Neural cell (in vitro differentiated cells): ENCODE measurements at regions not wholly inside any gene's neighbourhood (a gene's known extent, or its start where the extent isn't known, plus 50 kb on each side); places are given as distances from the start of the nearest gene placed in this dataset.

Source experiments
- H2AFZ ChIP-seq: fragments of 200-600, 300-800 bp; sonication (generic), shearing (Covaris generic); 2 replicates; pipeline ENCODE4 v1.6.0; 2014; ENCODE audit warnings: low read depth, mild to moderate bottlenecking, antibody characterized with exemption, low read length, moderate library complexity
- H3F3A ChIP-seq: fragments of 200-600 bp; shearing (Covaris generic); 2 replicates; pipeline ENCODE4 v1.6.1; 2016; ENCODE audit warnings: mild to moderate bottlenecking, moderate library complexity, mixed read lengths, antibody characterized with exemption, low read length; ENCODE audit not compliant: insufficient read depth, poor library complexity, severe bottlenecking
- H3K27ac ChIP-seq: fragments of 200-600, 300-800 bp; sonication (generic), shearing (Covaris generic); 2 replicates; pipeline ENCODE4 v1.5.1; 2014; ENCODE audit warnings: mild to moderate bottlenecking, low read length, moderate library complexity
- H3K27me3 ChIP-seq: fragments of 300-800, 200-600 bp; sonication (generic), shearing (Covaris generic); 2 replicates; pipeline ENCODE4 v1.6.0; 2014; ENCODE audit warnings: mild to moderate bottlenecking, low read depth, low read length, moderate library complexity; ENCODE audit not compliant: insufficient read depth
- H3K36me3 ChIP-seq: fragments of 300-800, 200-600 bp; sonication (generic), shearing (Covaris generic); 2 replicates; pipeline ENCODE4 v1.5.1; 2014; ENCODE audit warnings: mild to moderate bottlenecking, antibody characterized with exemption, low read length, moderate library complexity; ENCODE audit not compliant: insufficient read depth
- H3K4me2 ChIP-seq: fragments of 300-800, 200-600 bp; sonication (generic), shearing (Covaris generic); 2 replicates; pipeline ENCODE4 v1.6.0; 2014; ENCODE audit warnings: mild to moderate bottlenecking, low read length
- H3K4me3 ChIP-seq: fragments of 300-800, 200-600 bp; sonication (generic), shearing (Covaris generic); 2 replicates; pipeline ENCODE4 v1.5.1; 2014; ENCODE audit warnings: mild to moderate bottlenecking, low read length, moderate library complexity
- H3K79me2 ChIP-seq: fragments of 200-600 bp; shearing (Covaris generic); replicated peaks from 2 replicates; pipeline ENCODE4 v1.6.0; 2014; ENCODE audit warnings: mild to moderate bottlenecking, low read length, moderate library complexity; ENCODE audit not compliant: insufficient read depth
- H3K9ac ChIP-seq: fragments of 300-800, 200-600 bp; sonication (generic), shearing (Covaris generic); 2 replicates; pipeline ENCODE4 v1.6.1; 2016; ENCODE audit warnings: mild to moderate bottlenecking, low read length, mixed read lengths
- H3K9me2 ChIP-seq: fragments of 200-600 bp; shearing (Covaris generic); 2 replicates; pipeline ENCODE4 v1.6.1; 2016; ENCODE audit warnings: mild to moderate bottlenecking, low read length, mixed read lengths; ENCODE audit not compliant: insufficient read depth
- H3K9me3 ChIP-seq: fragments of 200-600, 300-800 bp; sonication (generic), shearing (Covaris generic); 2 replicates; pipeline ENCODE4 v1.6.1; 2016; ENCODE audit warnings: mild to moderate bottlenecking, mixed run types, low read length, moderate library complexity, mixed read lengths
- H4K20me1 ChIP-seq: fragments of 200-600 bp; shearing (Covaris generic); 2 replicates; pipeline ENCODE4 v1.6.1; 2016; ENCODE audit warnings: mild to moderate bottlenecking, mixed run types; ENCODE audit not compliant: insufficient read depth
- CTCF ChIP-seq: fragments of 450-650 bp; IDR thresholded peaks from 2 replicates; pipeline ENCODE4 v1.5.1; 2014; ENCODE audit warnings: antibody characterized with exemption, mild to moderate bottlenecking, moderate library complexity; ENCODE audit not compliant: poor library complexity, severe bottlenecking
- EP300 ChIP-seq: fragments of 450-650 bp; conservative IDR thresholded peaks from 2 replicates; pipeline ENCODE4 v1.6.1; 2014; ENCODE audit warnings: antibody characterized with exemption, mild to moderate bottlenecking, moderate library complexity; ENCODE audit not compliant: poor library complexity, severe bottlenecking
- EZH2 ChIP-seq: fragments of 200-600, 300-800 bp; shearing (Covaris generic), sonication (generic); IDR thresholded peaks from 2 replicates; pipeline ENCODE4 v1.6.1; 2014; ENCODE audit warnings: antibody characterized with exemption, low read length, borderline replicate concordance, mild to moderate bottlenecking; ENCODE audit not compliant: insufficient read depth, poor library complexity, severe bottlenecking
- MXI1 ChIP-seq: fragments of 450-650 bp; conservative IDR thresholded peaks from 2 replicates; pipeline ENCODE4 v1.6.1; 2014; ENCODE audit warnings: antibody characterized with exemption, mild to moderate bottlenecking; ENCODE audit not compliant: poor library complexity, severe bottlenecking
- POLR2AphosphoS5 ChIP-seq: IDR thresholded peaks from 2 replicates; pipeline ENCODE4 v1.6.1; 2012
- RAD21 ChIP-seq: fragments of 450-650 bp; conservative IDR thresholded peaks from 2 replicates; pipeline ENCODE4 v1.6.1; 2014; ENCODE audit warnings: antibody characterized with exemption, mild to moderate bottlenecking, moderate library complexity
- REST ChIP-seq: IDR thresholded peaks from 2 replicates; pipeline ENCODE4 v1.6.1; 2012; ENCODE audit warnings: borderline replicate concordance
- SMC3 ChIP-seq: fragments of 450-650 bp; conservative IDR thresholded peaks from 2 replicates; pipeline ENCODE4 v1.6.1; 2014; ENCODE audit warnings: antibody characterized with exemption, mild to moderate bottlenecking, moderate library complexity; ENCODE audit not compliant: poor library complexity
- TAF1 ChIP-seq: IDR thresholded peaks from 2 replicates; pipeline ENCODE4 v1.6.1; 2012; ENCODE audit warnings: low read depth

GRCh38 chr12:92513231-92513730 lies 189.5 kb upstream of the PLEKHG7 start:
- H3K4me3 ChIP-seq: no peak overlapping the region
- no peak overlapping the region for H3K27ac ChIP-seq
- H3F3A ChIP-seq: no peaks in the 10 kb centered on the region
- TF ChIP-seq EZH2 (no peak), TAF1 (no peak), SMC3 (no peak), EP300 (no peak)
- H3K9me3 ChIP-seq: no peaks in the 10 kb centered on the region
- H2AFZ ChIP-seq: no peak overlapping the region
- no peaks in the 10 kb centered on the region for H3K27me3 ChIP-seq
- H3K79me2 ChIP-seq: no peaks in the 10 kb centered on the region
- no peaks in the 10 kb centered on the region for H3K36me3 ChIP-seq
- no peaks in the 10 kb centered on the region for H4K20me1 ChIP-seq
- no peak overlapping the region for H3K9ac ChIP-seq
- H3K9me2 ChIP-seq: no peaks in the 10 kb centered on the region
- no peak overlapping the region for H3K4me2 ChIP-seq

GRCh38 chr12:92511786-92512185 lies 191.0 kb upstream of the PLEKHG7 start:
- TF ChIP-seq SMC3 (no peak), CTCF (no peak), POLR2AphosphoS5 (no peak), TAF1 (no peak)
- no peak overlapping the region for H3K4me3 ChIP-seq
- no peak overlapping the region for H3K4me2 ChIP-seq
- H2AFZ ChIP-seq: no peak overlapping the region
- H3K27me3 ChIP-seq: no peaks in the 10 kb centered on the region
- H3K27ac ChIP-seq: no peak overlapping the region
- H3K9me2 ChIP-seq: no peaks in the 10 kb centered on the region
- no peaks in the 10 kb centered on the region for H3K9me3 ChIP-seq
- no peaks in the 10 kb centered on the region for H3F3A ChIP-seq
- no peaks in the 10 kb centered on the region for H4K20me1 ChIP-seq
- no peaks in the 10 kb centered on the region for H3K36me3 ChIP-seq
- no peaks in the 10 kb centered on the region for H3K79me2 ChIP-seq
- no peak overlapping the region for H3K9ac ChIP-seq

GRCh38 chr12:92509156-92509738 lies 193.5 kb upstream of the PLEKHG7 start:
- Histone ChIP-seq H4K20me1 (no peaks in the 10 kb centered on the region), H3K9me3 (no peaks in the 10 kb centered on the region), H3K27ac (no peak overlapping the region)

More at GRCh38 chr12:92509156-92509738, 193.5 kb upstream of the PLEKHG7 start:
- Histone ChIP-seq H3K36me3 (no peaks in the 10 kb centered on the region), H3K9ac (no peak overlapping the region), H3K79me2 (no peaks in the 10 kb centered on the region), H3K4me3 (no peak overlapping the region), H3F3A (no peaks in the 10 kb centered on the region), H2AFZ (no peak overlapping the region), H3K4me2 (no peak overlapping the region), H3K9me2 (no peaks in the 10 kb centered on the region), H3K27me3 (no peaks in the 10 kb centered on the region)
- TF ChIP-seq EZH2 (no peak), MXI1 (no peak), REST (no peak), TAF1 (no peak), SMC3 (no peak), POLR2AphosphoS5 (no peak), CTCF (no peak), RAD21 (no peak), EP300 (no peak)
